ENCODE measurements at regions not wholly inside any gene's neighbourhood (a gene's known extent, or its start where the extent isn't known, plus 50 kb on each side); places are given as distances from the start of the nearest gene placed in this dataset.
"Not testable (repeated sequence)": the region's sequence is repeated elsewhere in the genome, so short reads cannot be mapped to it uniquely, and the experiment has no call there.

GRCh38 chr2:87237570-87238336 is 216.1 kb upstream of the PLGLB1 start:
- H3K9me1 ChIP-seq (replicated peaks; ENCODE audit: control insufficient read depth, extremely low read depth, insufficient read depth, low read length); CTCF ChIA-PET: not testable (repeated sequence)
- peak; percentile 64 for FAIRE-seq

DNA sequence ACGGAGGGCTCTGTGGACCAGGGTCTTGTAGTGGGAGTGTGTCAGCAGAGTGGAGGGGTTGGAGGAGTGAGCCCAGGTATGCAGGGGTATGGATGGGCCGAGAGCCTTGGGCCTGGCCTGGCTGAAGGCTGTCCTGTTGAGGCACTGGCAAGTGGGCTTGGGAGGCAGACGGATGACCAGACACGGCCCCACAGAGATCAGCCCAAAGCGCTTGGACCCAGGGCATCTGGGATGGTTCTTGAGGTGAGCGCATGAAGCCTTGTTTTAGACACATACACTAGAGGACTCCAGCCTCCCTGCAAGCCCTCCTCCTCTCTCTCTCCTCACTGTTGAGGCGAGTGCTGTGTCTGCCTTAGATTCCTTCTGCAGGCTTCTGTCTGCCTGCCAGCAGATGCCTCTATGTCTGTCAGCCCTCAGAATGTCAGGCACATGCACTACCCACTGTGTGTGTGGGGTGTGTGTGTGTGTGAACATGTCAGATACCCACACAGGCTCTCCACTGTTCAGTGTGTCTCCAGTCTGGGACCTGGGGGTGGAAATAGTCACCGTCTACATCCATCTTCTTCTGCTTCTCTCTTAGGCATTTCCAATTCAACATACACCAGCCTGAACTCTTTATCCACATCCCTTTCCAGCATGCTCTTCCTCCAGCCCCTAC is 218.0 kb upstream of the PLGLB1 start:
- CTCF ChIA-PET; H3K9me3 ChIP-seq (replicated peaks; ENCODE audit: control insufficient read depth, insufficient read depth, low read length); H4K20me1 ChIP-seq (replicated peaks; ENCODE audit: control insufficient read depth, extremely low read depth, insufficient read depth, low read length); H3K4me1 ChIP-seq (ENCODE audit: control insufficient read depth, extremely low read depth, insufficient read depth, low read length); H3K9me1 ChIP-seq (replicated peaks; ENCODE audit: control insufficient read depth, extremely low read depth, insufficient read depth, low read length); POLR2A ChIA-PET; dilution Hi-C loops (cut with MboI; ENCODE audit: extremely low pct_ligation_motif_present, low sequenced_read_pairs); H3K36me3 ChIP-seq (ENCODE audit: control insufficient read depth in 2 of 2, extremely low read depth in 1 of 2, insufficient read depth in 2 of 2, low read length in 2 of 2); H3K79me2 ChIP-seq (ENCODE audit: control insufficient read depth, insufficient read depth, low read length); intact Hi-C loops (cut with micrococcal nuclease); H3K27me3 ChIP-seq (ENCODE audit: control insufficient read depth in 2 of 2, insufficient read depth in 2 of 2, low read length in 2 of 2); H3K27ac ChIP-seq (ENCODE audit: insufficient read depth, low read depth, low read length); H3K4me3 ChIP-seq (replicated peaks in 1 of 3; ENCODE audit: insufficient read depth in 1 of 3, low read depth in 1 of 3, low read length in 3 of 3); H3K9ac ChIP-seq (replicated peaks; ENCODE audit: extremely low read depth, insufficient read depth, low read length); H3K4me2 ChIP-seq (ENCODE audit: insufficient read depth, low read length); H2AFZ ChIP-seq (ENCODE audit: low read depth, low read length); DNase-seq (ENCODE audit: low read depth, low spot score); BruUV-seq (replicated peaks): not testable (repeated sequence)
- TF ChIP-seq, protein P1, sequence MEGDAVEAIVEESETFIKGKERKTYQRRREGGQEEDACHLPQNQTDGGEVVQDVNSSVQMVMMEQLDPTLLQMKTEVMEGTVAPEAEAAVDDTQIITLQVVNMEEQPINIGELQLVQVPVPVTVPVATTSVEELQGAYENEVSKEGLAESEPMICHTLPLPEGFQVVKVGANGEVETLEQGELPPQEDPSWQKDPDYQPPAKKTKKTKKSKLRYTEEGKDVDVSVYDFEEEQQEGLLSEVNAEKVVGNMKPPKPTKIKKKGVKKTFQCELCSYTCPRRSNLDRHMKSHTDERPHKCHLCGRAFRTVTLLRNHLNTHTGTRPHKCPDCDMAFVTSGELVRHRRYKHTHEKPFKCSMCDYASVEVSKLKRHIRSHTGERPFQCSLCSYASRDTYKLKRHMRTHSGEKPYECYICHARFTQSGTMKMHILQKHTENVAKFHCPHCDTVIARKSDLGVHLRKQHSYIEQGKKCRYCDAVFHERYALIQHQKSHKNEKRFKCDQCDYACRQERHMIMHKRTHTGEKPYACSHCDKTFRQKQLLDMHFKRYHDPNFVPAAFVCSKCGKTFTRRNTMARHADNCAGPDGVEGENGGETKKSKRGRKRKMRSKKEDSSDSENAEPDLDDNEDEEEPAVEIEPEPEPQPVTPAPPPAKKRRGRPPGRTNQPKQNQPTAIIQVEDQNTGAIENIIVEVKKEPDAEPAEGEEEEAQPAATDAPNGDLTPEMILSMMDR (IDR thresholded peaks at IDR 0.05; ENCODE audit: extremely low read depth in 1 of 2, insufficient read depth in 1 of 2, low read depth in 1 of 2, low read length in 2 of 2), result peak in 1 of 2 donors; percentile 12
- peak; percentile 65 for FAIRE-seq

More at GRCh38 chr2:87237570-87238336, 216.1 kb upstream of the PLGLB1 start:
- H4K20me1 ChIP-seq (replicated peaks; ENCODE audit: control insufficient read depth, extremely low read depth, insufficient read depth, low read length); BruUV-seq (replicated peaks); H3K9me3 ChIP-seq (replicated peaks; ENCODE audit: control insufficient read depth, insufficient read depth, low read length); H3K36me3 ChIP-seq (ENCODE audit: control insufficient read depth in 2 of 2, extremely low read depth in 1 of 2, insufficient read depth in 2 of 2, low read length in 2 of 2); H3K79me2 ChIP-seq (ENCODE audit: control insufficient read depth, insufficient read depth, low read length); H3K4me3 ChIP-seq (replicated peaks in 1 of 3; ENCODE audit: insufficient read depth in 1 of 3, low read depth in 1 of 3, low read length in 3 of 3); intact Hi-C loops (cut with micrococcal nuclease); dilution Hi-C loops (cut with MboI; ENCODE audit: extremely low pct_ligation_motif_present, low sequenced_read_pairs); DNase-seq (ENCODE audit: low read depth, low spot score); H3K27ac ChIP-seq (ENCODE audit: insufficient read depth, low read depth, low read length); H3K27me3 ChIP-seq (ENCODE audit: control insufficient read depth in 2 of 2, insufficient read depth in 2 of 2, low read length in 2 of 2); H3K9ac ChIP-seq (replicated peaks; ENCODE audit: extremely low read depth, insufficient read depth, low read length); POLR2A ChIA-PET; H3K4me2 ChIP-seq (ENCODE audit: insufficient read depth, low read length); H2AFZ ChIP-seq (ENCODE audit: low read depth, low read length); H3K4me1 ChIP-seq (ENCODE audit: control insufficient read depth, extremely low read depth, insufficient read depth, low read length): not testable (repeated sequence)

- H3K4me2 ChIP-seq (ENCODE audit: insufficient read depth, low read length); H3K79me2 ChIP-seq (ENCODE audit: control insufficient read depth, insufficient read depth, low read length); H2AFZ ChIP-seq (ENCODE audit: low read depth, low read length); H3K9me1 ChIP-seq (replicated peaks; ENCODE audit: control insufficient read depth, extremely low read depth, insufficient read depth, low read length); FAIRE-seq; H4K20me1 ChIP-seq (replicated peaks; ENCODE audit: control insufficient read depth, extremely low read depth, insufficient read depth, low read length); H3K4me1 ChIP-seq (ENCODE audit: control insufficient read depth, extremely low read depth, insufficient read depth, low read length); CTCF ChIA-PET; H3K36me3 ChIP-seq (ENCODE audit: control insufficient read depth in 2 of 2, extremely low read depth in 1 of 2, insufficient read depth in 2 of 2, low read length in 2 of 2); H3K27ac ChIP-seq (ENCODE audit: insufficient read depth, low read depth, low read length); BruUV-seq (replicated peaks); H3K4me3 ChIP-seq (replicated peaks in 1 of 3; ENCODE audit: insufficient read depth in 1 of 3, low read depth in 1 of 3, low read length in 3 of 3); H3K9me3 ChIP-seq (replicated peaks; ENCODE audit: control insufficient read depth, insufficient read depth, low read length); DNase-seq (ENCODE audit: low read depth, low spot score); H3K9ac ChIP-seq (replicated peaks; ENCODE audit: extremely low read depth, insufficient read depth, low read length); dilution Hi-C loops (cut with MboI; ENCODE audit: extremely low pct_ligation_motif_present, low sequenced_read_pairs); POLR2A ChIA-PET; intact Hi-C loops (cut with micrococcal nuclease); H3K27me3 ChIP-seq (ENCODE audit: control insufficient read depth in 2 of 2, insufficient read depth in 2 of 2, low read length in 2 of 2): not testable (repeated sequence)
These were observed 224.5 kb upstream of the PLGLB1 start for GRCh38 chr2:87246066-87246717.
